ENCODE measurements at regions not wholly inside any gene's neighbourhood (a gene's known extent, or its start where the extent isn't known, plus 50 kb on each side); places are given as distances from the start of the nearest gene placed in this dataset.

DNA sequence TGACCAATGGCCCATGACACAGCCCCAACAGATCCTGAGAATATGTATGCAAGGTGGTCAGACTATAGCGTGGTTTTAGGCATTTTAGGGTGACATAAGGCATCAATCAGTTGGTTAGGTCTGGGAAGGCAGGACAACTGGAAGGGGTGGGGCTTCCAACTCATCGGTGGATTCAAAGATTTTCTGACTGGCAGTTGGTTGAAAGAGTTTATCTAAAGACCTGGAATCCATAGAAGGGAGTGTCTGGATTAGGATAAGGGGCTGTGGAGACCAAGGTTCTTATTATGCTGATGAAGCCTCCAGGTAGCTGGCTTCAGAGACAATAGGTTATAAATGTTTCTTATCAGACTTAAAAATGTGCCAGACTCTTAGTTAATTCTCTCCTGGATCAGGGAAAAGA is 60.3 kb upstream of the CFAP46 start:
- no peak for DNase-seq

DNA sequence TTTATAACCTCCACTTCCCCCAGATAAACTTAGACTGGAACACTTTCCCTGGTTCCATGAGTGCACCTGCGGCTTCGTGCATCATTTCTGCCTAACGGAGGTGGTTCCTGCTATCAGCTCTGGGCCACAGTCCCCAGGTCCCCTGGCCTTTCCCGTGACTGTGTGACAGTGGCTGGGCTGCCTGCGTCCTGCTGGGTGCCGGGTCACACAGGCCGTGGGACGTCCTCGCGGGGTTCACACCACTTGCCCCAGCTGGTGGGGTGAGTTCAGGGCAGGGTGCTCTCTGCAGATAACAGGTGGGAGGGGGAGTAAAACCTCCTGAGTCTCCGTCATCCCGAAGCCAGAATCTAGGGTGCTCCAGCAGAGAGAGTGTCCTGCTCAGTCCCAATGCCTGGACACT is 58.7 kb upstream of the CFAP46 start:
- no peak for DNase-seq

DNA sequence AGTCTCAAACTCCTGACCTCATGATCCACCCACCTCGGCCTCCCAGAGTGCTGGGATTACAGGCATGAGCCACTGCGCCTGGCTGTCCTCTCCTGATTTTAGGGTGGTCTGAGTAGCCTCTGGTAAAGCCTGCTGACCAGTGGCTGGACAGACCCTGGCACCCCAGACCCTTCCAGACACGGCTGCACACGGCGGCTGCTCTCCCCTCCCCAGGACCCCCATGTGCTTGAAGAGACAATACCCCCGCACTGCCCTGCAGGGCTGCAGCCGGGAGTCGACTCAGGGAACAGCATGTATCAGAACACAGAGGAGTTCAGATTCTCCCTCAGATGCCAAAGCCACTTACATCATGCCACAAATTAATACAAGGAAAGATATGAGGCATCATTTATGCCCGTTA is 58.3 kb upstream of the CFAP46 start:
- DNase-seq, result no peak

GRCh38 chr10:132997517-132998265 is 55.3 kb upstream of the CFAP46 start:
- no peak for DNase-seq

DNA sequence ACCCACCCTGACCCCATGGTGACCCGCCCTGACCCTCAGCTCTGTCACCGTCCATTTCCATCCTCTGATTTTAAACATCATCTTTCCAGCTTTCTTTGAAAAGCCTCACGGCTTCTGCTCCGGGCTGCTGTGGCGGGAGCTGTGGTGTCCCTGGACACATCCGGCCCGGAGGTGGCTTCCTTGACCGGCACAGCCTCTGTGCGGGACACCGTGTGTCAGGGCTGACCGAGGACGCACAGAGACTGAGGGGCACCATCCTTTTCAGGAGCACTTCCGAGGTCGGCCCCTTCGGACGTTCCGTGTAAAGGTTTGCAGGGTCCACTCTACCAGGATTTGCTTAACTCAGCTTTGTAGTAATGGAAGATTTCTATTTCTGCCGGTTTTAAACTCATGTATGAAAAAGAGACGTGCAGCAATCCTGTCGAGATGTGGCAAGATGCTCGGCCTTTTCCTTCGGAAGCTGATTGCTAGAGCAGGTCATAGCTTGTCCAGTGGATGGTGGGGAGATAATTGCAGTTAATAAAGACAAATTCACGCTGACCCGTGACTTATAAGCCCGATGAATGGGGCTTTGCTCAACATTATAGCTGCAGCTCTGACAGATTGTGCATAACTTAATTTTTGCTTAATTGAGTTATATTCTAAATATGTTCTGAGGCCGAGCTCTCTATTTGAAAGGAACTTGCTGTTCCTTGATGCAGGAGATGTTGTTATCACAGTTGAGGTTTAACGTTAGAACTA is 54.4 kb upstream of the CFAP46 start:
- no peak for DNase-seq

DNA sequence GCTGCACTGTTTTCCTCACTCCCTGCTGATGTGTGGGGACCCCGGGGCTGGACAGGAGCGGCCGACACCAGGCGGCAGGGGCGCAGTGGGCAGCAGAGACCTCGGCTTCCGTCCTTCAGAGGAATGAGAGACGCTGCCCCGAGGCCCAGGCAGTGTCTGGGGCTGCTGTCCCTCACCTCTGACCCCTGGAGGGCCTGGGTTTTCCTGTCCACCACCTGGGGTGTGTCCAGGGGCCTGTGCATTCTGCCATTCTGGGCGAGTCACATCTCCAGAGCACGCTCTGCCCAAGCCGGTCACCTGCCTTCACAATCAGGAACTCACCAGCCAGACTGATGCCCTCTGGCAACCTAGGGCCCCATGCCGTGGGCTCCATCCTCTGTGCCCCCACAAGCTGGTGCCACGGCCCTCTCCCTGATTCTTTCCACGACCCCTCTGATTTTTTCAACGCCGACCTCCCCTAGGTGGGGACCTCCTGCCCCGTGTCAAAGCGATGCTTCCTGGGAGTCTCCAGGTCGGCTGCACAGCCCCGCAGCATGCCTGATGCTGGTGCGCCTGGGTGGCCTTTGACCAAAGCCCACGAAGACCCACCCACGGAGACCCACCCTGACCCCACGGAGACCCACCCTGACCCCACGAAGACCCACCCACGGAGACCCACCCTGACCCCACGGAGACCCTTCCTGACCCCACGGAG is 53.7 kb upstream of the CFAP46 start:
- no peak for DNase-seq

GRCh38 chr10:132994811-132995210 is 52.4 kb upstream of the CFAP46 start:
- DNase-seq, result no peak

DNA sequence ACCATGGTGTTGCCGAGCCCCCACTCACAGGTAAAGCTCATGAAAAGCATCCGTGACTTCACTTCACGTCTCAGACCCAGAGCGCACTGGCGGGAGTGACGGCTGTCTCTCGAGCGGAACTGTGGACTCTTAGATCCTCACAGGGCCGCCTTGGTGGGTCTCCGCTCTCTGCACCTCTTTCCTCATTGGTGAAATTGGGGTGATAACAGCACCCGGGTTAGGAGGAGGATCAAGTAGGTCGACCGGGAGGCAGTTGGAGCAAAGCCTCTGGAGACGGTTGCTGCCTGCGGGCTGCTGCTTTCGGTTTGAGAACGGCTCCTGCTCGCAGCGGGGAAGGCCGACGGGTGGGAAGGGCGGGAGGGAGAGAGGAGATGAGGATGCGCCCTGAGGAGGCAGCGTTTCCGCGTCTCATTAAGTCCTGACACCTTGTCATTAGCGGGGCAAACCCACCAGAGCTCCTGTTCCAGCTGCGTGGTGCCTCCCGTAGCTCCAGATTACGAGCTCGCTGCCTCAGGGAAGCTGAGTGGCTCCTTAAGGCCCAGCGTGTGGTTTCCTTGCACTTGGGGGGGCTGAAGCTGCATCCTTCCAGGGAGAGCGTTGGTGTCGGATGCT is 51.9 kb upstream of the CFAP46 start:
- DNase-seq, result no peak

DNA sequence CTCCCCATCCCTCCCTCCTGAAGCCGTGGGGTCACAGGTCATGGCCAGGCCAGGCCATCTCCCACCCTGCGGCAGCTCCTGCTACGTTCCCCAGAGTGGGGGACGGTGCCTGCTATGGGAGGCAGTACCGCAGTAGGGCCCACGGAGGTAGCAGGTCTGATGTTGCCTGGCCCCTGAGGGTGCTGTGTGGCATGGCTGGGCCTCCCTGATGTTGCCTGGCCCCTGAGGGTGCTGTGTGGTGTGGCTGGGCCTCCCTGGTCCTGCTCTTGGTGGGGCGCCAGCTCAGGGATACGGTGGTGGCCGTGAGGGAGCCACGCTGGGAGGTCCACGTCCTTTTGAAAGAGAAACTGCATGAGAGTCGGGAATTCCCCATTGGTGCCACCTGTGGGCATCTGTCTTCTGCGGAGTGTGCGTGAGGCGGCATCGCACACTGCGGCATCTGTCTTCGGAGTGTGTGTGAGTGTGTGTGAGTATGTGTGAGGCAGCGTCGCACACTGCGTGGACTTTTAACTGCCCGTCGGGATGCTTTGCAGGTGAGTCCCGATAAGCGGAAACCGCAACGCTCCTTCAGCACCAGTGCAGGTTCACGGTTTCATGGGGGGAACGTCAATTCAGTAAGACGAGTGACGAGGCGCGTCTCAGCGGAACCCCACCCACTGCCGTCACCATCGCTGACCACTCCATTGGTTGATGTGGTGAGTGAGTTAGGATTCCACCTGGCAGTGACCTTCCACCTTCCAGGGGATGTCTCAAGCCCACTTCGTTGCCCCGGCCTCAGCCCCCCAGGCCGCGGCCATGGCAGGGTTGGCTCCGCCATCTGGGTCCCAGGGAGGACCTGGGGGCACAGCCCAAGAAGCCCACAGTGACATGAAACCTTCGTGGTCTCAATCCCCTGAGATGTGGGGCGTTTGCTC is 51.2 kb upstream of the CFAP46 start:
- no peak for DNase-seq

- DNase-seq, result no peak
These were observed 50.3 kb upstream of the CFAP46 start for GRCh38 chr10:132992433-132993215.

All from NCI-H2081 (cell line).